ENCODE measurements at regions not wholly inside any gene's neighbourhood (a gene's known extent, or its start where the extent isn't known, plus 50 kb on each side); places are given as distances from the start of the nearest gene placed in this dataset.

DNA sequence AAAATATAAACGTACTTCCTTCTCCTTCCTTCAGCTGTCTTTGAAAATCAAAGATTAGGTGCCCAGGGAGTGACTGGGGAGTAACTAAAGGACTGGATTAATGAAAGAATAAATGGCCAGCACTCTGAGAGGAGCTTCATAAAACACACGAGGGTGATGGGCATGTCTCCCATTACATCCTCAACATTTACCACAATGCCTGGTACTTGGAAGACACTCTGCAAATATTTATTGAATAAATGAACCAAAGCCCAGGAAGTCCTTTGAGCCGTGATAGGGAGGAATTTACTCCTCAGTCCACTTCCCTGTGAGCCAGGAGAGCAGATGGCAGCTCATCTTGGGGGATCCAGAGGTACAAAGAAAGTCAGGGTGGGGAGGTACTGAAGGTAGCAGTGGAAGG lies 96.3 kb downstream of the RAB11FIP2 start:
- TF ChIP-seq, protein P1, sequence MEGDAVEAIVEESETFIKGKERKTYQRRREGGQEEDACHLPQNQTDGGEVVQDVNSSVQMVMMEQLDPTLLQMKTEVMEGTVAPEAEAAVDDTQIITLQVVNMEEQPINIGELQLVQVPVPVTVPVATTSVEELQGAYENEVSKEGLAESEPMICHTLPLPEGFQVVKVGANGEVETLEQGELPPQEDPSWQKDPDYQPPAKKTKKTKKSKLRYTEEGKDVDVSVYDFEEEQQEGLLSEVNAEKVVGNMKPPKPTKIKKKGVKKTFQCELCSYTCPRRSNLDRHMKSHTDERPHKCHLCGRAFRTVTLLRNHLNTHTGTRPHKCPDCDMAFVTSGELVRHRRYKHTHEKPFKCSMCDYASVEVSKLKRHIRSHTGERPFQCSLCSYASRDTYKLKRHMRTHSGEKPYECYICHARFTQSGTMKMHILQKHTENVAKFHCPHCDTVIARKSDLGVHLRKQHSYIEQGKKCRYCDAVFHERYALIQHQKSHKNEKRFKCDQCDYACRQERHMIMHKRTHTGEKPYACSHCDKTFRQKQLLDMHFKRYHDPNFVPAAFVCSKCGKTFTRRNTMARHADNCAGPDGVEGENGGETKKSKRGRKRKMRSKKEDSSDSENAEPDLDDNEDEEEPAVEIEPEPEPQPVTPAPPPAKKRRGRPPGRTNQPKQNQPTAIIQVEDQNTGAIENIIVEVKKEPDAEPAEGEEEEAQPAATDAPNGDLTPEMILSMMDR (IDR thresholded peaks at IDR 0.05; ENCODE audit: control extremely low read depth in 1 of 3, insufficient read depth in 1 of 3, low read depth in 1 of 3, low read length in 3 of 3) = no peak
- TF ChIP-seq HDAC2 (IDR thresholded peaks at IDR 0.05; ENCODE audit: borderline replicate concordance in 1 of 2, low read depth in 2 of 2, low read length in 2 of 2) (no peak), GABPA (IDR thresholded peaks at IDR 0.05; ENCODE audit: borderline replicate concordance, insufficient read depth, low read length) (no peak)

Measured in H1 (cell line).